ENCODE measurements at regions not wholly inside any gene's neighbourhood (a gene's known extent, or its start where the extent isn't known, plus 50 kb on each side); places are given as distances from the start of the nearest gene placed in this dataset.

GRCh38 chr4:132125131-132125530, 1024.0 kb upstream of the PCDH10 start:
- Histone ChIP-seq H3K36me3 (ENCODE audit: control insufficient read depth in 4 of 4, insufficient read depth in 3 of 4, low read depth in 1 of 4, low read length in 3 of 4) (no peaks in the 10 kb centered on the region), H3K9me3 (ENCODE audit: control insufficient read depth in 4 of 4, low read length in 3 of 4) (no peaks in the 10 kb centered on the region), H3K9ac (ENCODE audit: low read depth in 1 of 2, low read length in 2 of 2) (no peak overlapping the region), H3K4me1 (ENCODE audit: control insufficient read depth in 4 of 4, insufficient read depth in 4 of 4, low read length in 3 of 4) (no peaks in the 10 kb centered on the region), H3K4me3 (ENCODE audit: low read depth in 1 of 3, low read length in 3 of 3) (no peak overlapping the region), H3K27ac (ENCODE audit: low read depth in 1 of 2, low read length in 2 of 2) (no peak overlapping the region), H3K27me3 (ENCODE audit: control insufficient read depth in 4 of 4, insufficient read depth in 4 of 4, low read length in 3 of 4) (no peaks in the 10 kb centered on the region)
- WGBS = 30% methylated on average over 2 of the region's 2 CpGs
- TF ChIP-seq HNF4G (IDR thresholded peaks at IDR 0.05) (no peak), RAD21 (IDR thresholded peaks at IDR 0.05) (no peak), ZBTB33 (IDR thresholded peaks at IDR 0.05) (no peak), FOXA1 (IDR thresholded peaks at IDR 0.05) (no peak), MAX (IDR thresholded peaks at IDR 0.05) (no peak), NR2F2 (IDR thresholded peaks at IDR 0.05) (no peak), GABPA (IDR thresholded peaks at IDR 0.05 in 1 of 2, conservative IDR thresholded peaks at IDR 0.05 in 1 of 2) (no peak), REST (IDR thresholded peaks at IDR 0.05) (no peak), FOXA2 (IDR thresholded peaks at IDR 0.05) (no peak)
- DNase-seq (ENCODE audit: low spot score) = no peak

DNA sequence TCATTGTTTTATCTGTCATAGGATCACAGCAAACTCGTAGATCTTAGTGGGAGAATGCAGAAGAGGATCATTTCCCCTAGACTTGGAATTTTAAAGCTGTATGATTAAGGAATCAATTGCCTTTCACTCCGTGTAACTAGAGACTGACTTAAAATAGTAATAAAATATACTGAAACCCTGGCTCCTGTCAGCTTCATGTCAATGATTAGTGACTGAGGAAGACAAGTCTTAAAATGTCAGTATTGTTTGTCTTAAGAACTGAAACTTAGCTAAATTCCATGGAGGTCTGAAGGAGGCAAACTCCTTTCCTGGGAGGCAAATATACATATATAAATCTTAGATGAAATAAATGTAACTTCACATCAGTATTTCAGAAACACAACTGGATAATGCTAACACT, 1016.7 kb upstream of the PCDH10 start:
- no peak overlapping the region for H3K27ac ChIP-seq (ENCODE audit: low read depth in 1 of 2, low read length in 2 of 2)
- no peaks in the 10 kb centered on the region for H3K4me1 ChIP-seq (ENCODE audit: control insufficient read depth in 4 of 4, insufficient read depth in 4 of 4, low read length in 3 of 4)
- WGBS = 43% methylated on average over 2 of the region's 2 CpGs
- DNase-seq (ENCODE audit: low spot score) = no peak
- H3K27me3 ChIP-seq (ENCODE audit: control insufficient read depth in 4 of 4, insufficient read depth in 4 of 4, low read length in 3 of 4) = no peaks in the 10 kb centered on the region
- no peak for TF ChIP-seq GABPA (IDR thresholded peaks at IDR 0.05 in 1 of 2, conservative IDR thresholded peaks at IDR 0.05 in 1 of 2)
- no peak for TF ChIP-seq EGR1 (IDR thresholded peaks at IDR 0.05; ENCODE audit: low read depth in 2 of 2)
- no peak for TF ChIP-seq YY1 (IDR thresholded peaks at IDR 0.05)
- TF ChIP-seq, protein P1, sequence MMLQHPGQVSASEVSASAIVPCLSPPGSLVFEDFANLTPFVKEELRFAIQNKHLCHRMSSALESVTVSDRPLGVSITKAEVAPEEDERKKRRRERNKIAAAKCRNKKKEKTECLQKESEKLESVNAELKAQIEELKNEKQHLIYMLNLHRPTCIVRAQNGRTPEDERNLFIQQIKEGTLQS (IDR thresholded peaks at IDR 0.05) = no peak
- no peak for TF ChIP-seq TAF1 (conservative IDR thresholded peaks at IDR 0.05)
- no peak for TF ChIP-seq MAX (IDR thresholded peaks at IDR 0.05)
- peaks cover 0 to 4% (median 0%) of the 10 kb centered on the region in 4 donors for H3K9me3 ChIP-seq (ENCODE audit: control insufficient read depth in 4 of 4, low read length in 3 of 4)
- no peaks in the 10 kb centered on the region for H3K36me3 ChIP-seq (ENCODE audit: control insufficient read depth in 4 of 4, insufficient read depth in 3 of 4, low read depth in 1 of 4, low read length in 3 of 4)
- no peak overlapping the region for H3K9ac ChIP-seq (ENCODE audit: low read depth in 1 of 2, low read length in 2 of 2)
- H3K4me3 ChIP-seq (ENCODE audit: low read depth in 1 of 3, low read length in 3 of 3) = no peak overlapping the region

Data from liver (tissue), 7 donors.